ENCODE measurements at regions not wholly inside any gene's neighbourhood (a gene's known extent, or its start where the extent isn't known, plus 50 kb on each side); places are given as distances from the start of the nearest gene placed in this dataset.

GRCh38 chr11:70826541-70827335 lies 425.6 kb downstream of the SHANK2 start:
- H4K20me1 ChIP-seq (ENCODE audit: insufficient read depth), result no peaks in the 10 kb centered on the region
- no peaks in the 10 kb centered on the region for H3K79me2 ChIP-seq (replicated peaks; ENCODE audit: insufficient read depth, low read length)
- H3K9me2 ChIP-seq (ENCODE audit: insufficient read depth, low read length), result no peaks in the 10 kb centered on the region
- peak overlapping the region; percentile 31 for H3K9ac ChIP-seq (ENCODE audit: low read length)
- no peaks in the 10 kb centered on the region for H3K27me3 ChIP-seq (ENCODE audit: insufficient read depth, low read depth, low read length)
- H3K36me3 ChIP-seq (ENCODE audit: insufficient read depth, low read length), result no peaks in the 10 kb centered on the region
- no peak overlapping the region for H3K4me2 ChIP-seq (ENCODE audit: low read length)
- no peak for TF ChIP-seq TAF1 (IDR thresholded peaks at IDR 0.05; ENCODE audit: low read depth)
- TF ChIP-seq, protein P1, sequence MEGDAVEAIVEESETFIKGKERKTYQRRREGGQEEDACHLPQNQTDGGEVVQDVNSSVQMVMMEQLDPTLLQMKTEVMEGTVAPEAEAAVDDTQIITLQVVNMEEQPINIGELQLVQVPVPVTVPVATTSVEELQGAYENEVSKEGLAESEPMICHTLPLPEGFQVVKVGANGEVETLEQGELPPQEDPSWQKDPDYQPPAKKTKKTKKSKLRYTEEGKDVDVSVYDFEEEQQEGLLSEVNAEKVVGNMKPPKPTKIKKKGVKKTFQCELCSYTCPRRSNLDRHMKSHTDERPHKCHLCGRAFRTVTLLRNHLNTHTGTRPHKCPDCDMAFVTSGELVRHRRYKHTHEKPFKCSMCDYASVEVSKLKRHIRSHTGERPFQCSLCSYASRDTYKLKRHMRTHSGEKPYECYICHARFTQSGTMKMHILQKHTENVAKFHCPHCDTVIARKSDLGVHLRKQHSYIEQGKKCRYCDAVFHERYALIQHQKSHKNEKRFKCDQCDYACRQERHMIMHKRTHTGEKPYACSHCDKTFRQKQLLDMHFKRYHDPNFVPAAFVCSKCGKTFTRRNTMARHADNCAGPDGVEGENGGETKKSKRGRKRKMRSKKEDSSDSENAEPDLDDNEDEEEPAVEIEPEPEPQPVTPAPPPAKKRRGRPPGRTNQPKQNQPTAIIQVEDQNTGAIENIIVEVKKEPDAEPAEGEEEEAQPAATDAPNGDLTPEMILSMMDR (IDR thresholded peaks at IDR 0.05; ENCODE audit: poor library complexity, severe bottlenecking), result no peak
- TF ChIP-seq SMC3 (conservative IDR thresholded peaks at IDR 0.05; ENCODE audit: poor library complexity), result peak; percentile 30
- no peak for TF ChIP-seq EZH2 (IDR thresholded peaks at IDR 0.05; ENCODE audit: borderline replicate concordance, insufficient read depth, low read length, poor library complexity, severe bottlenecking)
- no peak for TF ChIP-seq EP300 (conservative IDR thresholded peaks at IDR 0.05; ENCODE audit: poor library complexity, severe bottlenecking)
- no peak for TF ChIP-seq POLR2AphosphoS5 (IDR thresholded peaks at IDR 0.05)
- H3F3A ChIP-seq (ENCODE audit: insufficient read depth, low read length, poor library complexity, severe bottlenecking), result no peaks in the 10 kb centered on the region
- peak overlapping the region; percentile 52 for H3K4me3 ChIP-seq (ENCODE audit: low read length)
- no peaks in the 10 kb centered on the region for H3K9me3 ChIP-seq (ENCODE audit: low read length)
- no peak overlapping the region for H3K27ac ChIP-seq (ENCODE audit: low read length)
- peak overlapping the region; percentile 32 for H2AFZ ChIP-seq (ENCODE audit: low read depth, low read length)

GRCh38 chr11:70828593-70829082 lies 423.7 kb downstream of the SHANK2 start:
- no peaks in the 10 kb centered on the region for H3K36me3 ChIP-seq (ENCODE audit: insufficient read depth, low read length)
- no peaks in the 10 kb centered on the region for H3K9me2 ChIP-seq (ENCODE audit: insufficient read depth, low read length)
- no peak overlapping the region for H3K27ac ChIP-seq (ENCODE audit: low read length)
- TF ChIP-seq, protein P2, sequence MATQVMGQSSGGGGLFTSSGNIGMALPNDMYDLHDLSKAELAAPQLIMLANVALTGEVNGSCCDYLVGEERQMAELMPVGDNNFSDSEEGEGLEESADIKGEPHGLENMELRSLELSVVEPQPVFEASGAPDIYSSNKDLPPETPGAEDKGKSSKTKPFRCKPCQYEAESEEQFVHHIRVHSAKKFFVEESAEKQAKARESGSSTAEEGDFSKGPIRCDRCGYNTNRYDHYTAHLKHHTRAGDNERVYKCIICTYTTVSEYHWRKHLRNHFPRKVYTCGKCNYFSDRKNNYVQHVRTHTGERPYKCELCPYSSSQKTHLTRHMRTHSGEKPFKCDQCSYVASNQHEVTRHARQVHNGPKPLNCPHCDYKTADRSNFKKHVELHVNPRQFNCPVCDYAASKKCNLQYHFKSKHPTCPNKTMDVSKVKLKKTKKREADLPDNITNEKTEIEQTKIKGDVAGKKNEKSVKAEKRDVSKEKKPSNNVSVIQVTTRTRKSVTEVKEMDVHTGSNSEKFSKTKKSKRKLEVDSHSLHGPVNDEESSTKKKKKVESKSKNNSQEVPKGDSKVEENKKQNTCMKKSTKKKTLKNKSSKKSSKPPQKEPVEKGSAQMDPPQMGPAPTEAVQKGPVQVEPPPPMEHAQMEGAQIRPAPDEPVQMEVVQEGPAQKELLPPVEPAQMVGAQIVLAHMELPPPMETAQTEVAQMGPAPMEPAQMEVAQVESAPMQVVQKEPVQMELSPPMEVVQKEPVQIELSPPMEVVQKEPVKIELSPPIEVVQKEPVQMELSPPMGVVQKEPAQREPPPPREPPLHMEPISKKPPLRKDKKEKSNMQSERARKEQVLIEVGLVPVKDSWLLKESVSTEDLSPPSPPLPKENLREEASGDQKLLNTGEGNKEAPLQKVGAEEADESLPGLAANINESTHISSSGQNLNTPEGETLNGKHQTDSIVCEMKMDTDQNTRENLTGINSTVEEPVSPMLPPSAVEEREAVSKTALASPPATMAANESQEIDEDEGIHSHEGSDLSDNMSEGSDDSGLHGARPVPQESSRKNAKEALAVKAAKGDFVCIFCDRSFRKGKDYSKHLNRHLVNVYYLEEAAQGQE (IDR thresholded peaks at IDR 0.05; ENCODE audit: borderline replicate concordance), result no peak
- TF ChIP-seq EZH2 (IDR thresholded peaks at IDR 0.05; ENCODE audit: borderline replicate concordance, insufficient read depth, low read length, poor library complexity, severe bottlenecking) (no peak), MXI1 (conservative IDR thresholded peaks at IDR 0.05; ENCODE audit: poor library complexity, severe bottlenecking) (no peak), EP300 (conservative IDR thresholded peaks at IDR 0.05; ENCODE audit: poor library complexity, severe bottlenecking) (no peak), SMC3 (conservative IDR thresholded peaks at IDR 0.05; ENCODE audit: poor library complexity) (no peak), POLR2AphosphoS5 (IDR thresholded peaks at IDR 0.05) (no peak), RAD21 (conservative IDR thresholded peaks at IDR 0.05) (no peak), TAF1 (IDR thresholded peaks at IDR 0.05; ENCODE audit: low read depth) (no peak)
- TF ChIP-seq, protein P1 (IDR thresholded peaks at IDR 0.05; ENCODE audit: poor library complexity, severe bottlenecking), result no peak
- H4K20me1 ChIP-seq (ENCODE audit: insufficient read depth), result no peaks in the 10 kb centered on the region
- H3K9ac ChIP-seq (ENCODE audit: low read length), result no peak overlapping the region
- H3K27me3 ChIP-seq (ENCODE audit: insufficient read depth, low read depth, low read length), result no peaks in the 10 kb centered on the region
- H3K9me3 ChIP-seq (ENCODE audit: low read length), result no peaks in the 10 kb centered on the region
- H3F3A ChIP-seq (ENCODE audit: insufficient read depth, low read length, poor library complexity, severe bottlenecking), result no peaks in the 10 kb centered on the region
- no peak overlapping the region for H3K4me3 ChIP-seq (ENCODE audit: low read length)
- H2AFZ ChIP-seq (ENCODE audit: low read depth, low read length), result no peak overlapping the region
- H3K79me2 ChIP-seq (replicated peaks; ENCODE audit: insufficient read depth, low read length), result no peaks in the 10 kb centered on the region
- H3K4me2 ChIP-seq (ENCODE audit: low read length), result no peak overlapping the region
